Fibroblast of lung (primary cell): ENCODE measurements at regions not wholly inside any gene's neighbourhood (a gene's known extent, or its start where the extent isn't known, plus 50 kb on each side); places are given as distances from the start of the nearest gene placed in this dataset.

Experiments
- DNase-seq, 2 donors: peaks; one replicate each; pipeline versions ENCODE4 v3.0.0 to v3.0.0-alpha.2; 2010; ENCODE audit warnings: low read depth in 2 of 2
- H2AFZ ChIP-seq: 2 replicates; pipeline ENCODE4 v1.5.1; 2012; ENCODE audit warnings: low read length, control low read depth, inconsistent platforms
- H3K27ac ChIP-seq: 2 replicates; pipeline ENCODE4 v1.5.1; 2011; ENCODE audit warnings: low read length, control low read depth; ENCODE audit not compliant: insufficient read depth
- H3K27me3 ChIP-seq: 2 replicates; pipeline ENCODE4 v1.5.1; 2011; ENCODE audit warnings: mild to moderate bottlenecking, low read length; ENCODE audit not compliant: control insufficient read depth, insufficient read depth
- H3K36me3 ChIP-seq: 2 replicates; pipeline ENCODE4 v1.5.1; 2011; ENCODE audit warnings: low read length; ENCODE audit not compliant: control insufficient read depth, insufficient read depth
- H3K4me1 ChIP-seq: 2 replicates; pipeline ENCODE4 v1.5.1; 2011; ENCODE audit warnings: low read length; ENCODE audit not compliant: control insufficient read depth, insufficient read depth; ENCODE audit errors: extremely low read depth
- H3K4me2 ChIP-seq: 2 replicates; pipeline ENCODE4 v1.5.1; 2011; ENCODE audit warnings: low read length, control low read depth; ENCODE audit not compliant: insufficient read depth; ENCODE audit errors: extremely low read depth
- H3K4me3 ChIP-seq, 4 experiments: fragments of 200-600 bp in 1 of 4; sonication (generic) in 1 of 4; replicated peaks in 1 of 4; 2 replicates each; pipeline ENCODE4 v1.5.1; 2011 to 2016; ENCODE audit warnings: low read length in 4 of 4, low read depth in 3 of 4, mild to moderate bottlenecking in 3 of 4, control low read depth in 2 of 4, inconsistent platforms in 1 of 4, mixed read lengths in 1 of 4; ENCODE audit not compliant: insufficient read depth in 1 of 4; ENCODE audit errors: control extremely low read depth in 1 of 4
- H3K79me2 ChIP-seq: 2 replicates; pipeline ENCODE4 v1.5.1; 2012; ENCODE audit warnings: mild to moderate bottlenecking, low read length, inconsistent platforms; ENCODE audit not compliant: control insufficient read depth, insufficient read depth
- H3K9ac ChIP-seq: 2 replicates; pipeline ENCODE4 v1.5.1; 2011; ENCODE audit warnings: mild to moderate bottlenecking, low read length, control low read depth; ENCODE audit not compliant: insufficient read depth
- H3K9me3 ChIP-seq: 2 replicates; pipeline ENCODE4 v1.5.1; 2012; ENCODE audit warnings: low read depth, low read length; ENCODE audit not compliant: control insufficient read depth, insufficient read depth
- H4K20me1 ChIP-seq: 2 replicates; pipeline ENCODE4 v1.5.1; 2011; ENCODE audit warnings: low read length; ENCODE audit not compliant: control insufficient read depth, insufficient read depth; ENCODE audit errors: extremely low read depth
- EZH2 ChIP-seq: IDR thresholded peaks from 2 replicates; pipeline ENCODE4 v1.5.1; 2012; ENCODE audit warnings: low read length, control low read depth, mild to moderate bottlenecking; ENCODE audit errors: missing control alignments
- TF ChIP-seq, protein P1 (sequence below), 2 donors: IDR thresholded peaks in 1 of 2; conservative IDR thresholded peaks in 1 of 2; 1 replicate in 1 of 2; 2 replicates in 1 of 2; pipeline ENCODE4 v1.5.1; 2011 to 2012; ENCODE audit warnings: low read length in 2 of 2, control low read depth in 1 of 2, inconsistent platforms in 1 of 2, low read depth in 1 of 2, mild to moderate bottlenecking in 1 of 2

GRCh38 chr17:51572115-51572514 is 311.8 kb downstream of the UTP18 start:
- Histone ChIP-seq H3K4me1 (no peaks in the 10 kb centered on the region), H2AFZ (no peak overlapping the region), H3K9me3 (no peaks in the 10 kb centered on the region), H3K4me2 (no peak overlapping the region), H3K79me2 (no peaks in the 10 kb centered on the region), H3K27ac (no peak overlapping the region), H3K36me3 (no peaks in the 10 kb centered on the region), H3K27me3 (no peaks in the 10 kb centered on the region), H3K4me3 (no peak overlapping the region), H3K9ac (no peak overlapping the region), H4K20me1 (no peaks in the 10 kb centered on the region)
- TF ChIP-seq EZH2, result no peak
- TF ChIP-seq, protein P1, sequence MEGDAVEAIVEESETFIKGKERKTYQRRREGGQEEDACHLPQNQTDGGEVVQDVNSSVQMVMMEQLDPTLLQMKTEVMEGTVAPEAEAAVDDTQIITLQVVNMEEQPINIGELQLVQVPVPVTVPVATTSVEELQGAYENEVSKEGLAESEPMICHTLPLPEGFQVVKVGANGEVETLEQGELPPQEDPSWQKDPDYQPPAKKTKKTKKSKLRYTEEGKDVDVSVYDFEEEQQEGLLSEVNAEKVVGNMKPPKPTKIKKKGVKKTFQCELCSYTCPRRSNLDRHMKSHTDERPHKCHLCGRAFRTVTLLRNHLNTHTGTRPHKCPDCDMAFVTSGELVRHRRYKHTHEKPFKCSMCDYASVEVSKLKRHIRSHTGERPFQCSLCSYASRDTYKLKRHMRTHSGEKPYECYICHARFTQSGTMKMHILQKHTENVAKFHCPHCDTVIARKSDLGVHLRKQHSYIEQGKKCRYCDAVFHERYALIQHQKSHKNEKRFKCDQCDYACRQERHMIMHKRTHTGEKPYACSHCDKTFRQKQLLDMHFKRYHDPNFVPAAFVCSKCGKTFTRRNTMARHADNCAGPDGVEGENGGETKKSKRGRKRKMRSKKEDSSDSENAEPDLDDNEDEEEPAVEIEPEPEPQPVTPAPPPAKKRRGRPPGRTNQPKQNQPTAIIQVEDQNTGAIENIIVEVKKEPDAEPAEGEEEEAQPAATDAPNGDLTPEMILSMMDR (conservative IDR thresholded peaks at IDR 0.05 in 1 of 2, IDR thresholded peaks at IDR 0.05 in 1 of 2; ENCODE audit: low read depth in 1 of 2, low read length in 2 of 2), result no peak
- DNase-seq, result no peak
